ENCODE measurements at regions not wholly inside any gene's neighbourhood (a gene's known extent, or its start where the extent isn't known, plus 50 kb on each side); places are given as distances from the start of the nearest gene placed in this dataset.
A peak's percentile ranks its signal among the peaks of the same experiment; 100 is the strongest.

GRCh38 chr2:48257456-48257855 lies 57.0 kb upstream of the FOXN2 start (continued):
- TF ChIP-seq FOXA3 (CRISPR knock-in tag; IDR thresholded peaks at IDR 0.05), result peak; percentile 37; the same call in 1 of the 2 replicates
- TF ChIP-seq ZNF740 (CRISPR knock-in tag; IDR thresholded peaks at IDR 0.05), result no peak
- TF ChIP-seq ZNF615 (CRISPR knock-in tag; IDR thresholded peaks at IDR 0.05; ENCODE audit: borderline replicate concordance), result no peak
- TF ChIP-seq ARID3A (IDR thresholded peaks at IDR 0.05; ENCODE audit: low read depth, low read length), result no peak
- 0 out of 2 replicates have a peak, but pooled peaks have one; percentile 19 for TF ChIP-seq SAP130 (CRISPR knock-in tag; IDR thresholded peaks at IDR 0.05; ENCODE audit: low read depth)
- no peak for TF ChIP-seq ZNF720 (CRISPR knock-in tag; IDR thresholded peaks at IDR 0.05)
- TF ChIP-seq HDAC2 (CRISPR knock-in tag; IDR thresholded peaks at IDR 0.05), result no peak
- no peak for TF ChIP-seq GATAD2A (CRISPR knock-in tag; IDR thresholded peaks at IDR 0.05)
- TF ChIP-seq HMG20B (CRISPR knock-in tag; conservative IDR thresholded peaks at IDR 0.05), result no peak
- no peak for TF ChIP-seq STAT6 (CRISPR knock-in tag; IDR thresholded peaks at IDR 0.05; ENCODE audit: borderline replicate concordance)
- no peak for TF ChIP-seq FOXA1 (IDR thresholded peaks at IDR 0.05)
- TF ChIP-seq FOXA1 (CRISPR knock-in tag; IDR thresholded peaks at IDR 0.05), result 0 out of 2 replicates have a peak, but pooled peaks have one; percentile 16
- no peak for TF ChIP-seq SOX6 (IDR thresholded peaks at IDR 0.05)
- peak; percentile 43; the same call in 1 of the 2 replicates for TF ChIP-seq SOX6 (CRISPR knock-in tag; IDR thresholded peaks at IDR 0.05)
- TF ChIP-seq SOX13 (IDR thresholded peaks at IDR 0.05), result no peak
- peak in 1 of 2 experiments; percentile 73; a peak in 1 of 4 replicates for TF ChIP-seq SOX13 (CRISPR knock-in tag; conservative IDR thresholded peaks at IDR 0.05 in 1 of 2, IDR thresholded peaks at IDR 0.05 in 1 of 2)
- peak; percentile 81 for TF ChIP-seq GFI1 (CRISPR knock-in tag; IDR thresholded peaks at IDR 0.05; ENCODE audit: borderline replicate concordance)
- TF ChIP-seq ATF4 (CRISPR knock-in tag; IDR thresholded peaks at IDR 0.05), result no peak
